ENCODE measurements at regions not wholly inside any gene's neighbourhood (a gene's known extent, or its start where the extent isn't known, plus 50 kb on each side); places are given as distances from the start of the nearest gene placed in this dataset.

DNA sequence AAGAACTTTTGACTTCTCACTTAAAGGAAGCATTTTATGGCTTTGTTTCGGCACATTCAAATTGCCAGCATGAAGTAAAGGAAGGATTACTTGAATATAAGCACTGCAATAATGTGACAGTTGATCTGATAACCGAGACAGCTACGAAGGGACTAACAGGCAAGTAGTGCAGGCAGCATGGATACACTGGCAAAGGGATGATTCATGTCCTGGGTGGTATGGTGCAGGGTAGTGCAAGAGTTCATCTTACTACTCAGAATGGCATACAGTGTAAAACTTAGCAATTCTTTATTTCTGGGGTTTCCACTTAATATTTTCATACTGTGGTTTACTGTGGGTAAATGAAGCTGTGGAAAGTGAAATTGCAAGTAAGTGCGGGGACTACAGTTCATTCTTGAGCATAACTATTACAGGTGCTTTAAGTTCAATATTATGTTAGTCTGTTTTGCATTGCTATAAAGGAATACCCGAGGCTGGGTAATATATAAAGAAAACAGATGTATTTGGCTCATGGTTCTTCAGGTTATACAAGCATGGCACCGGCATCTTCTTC, 611.8 kb downstream of the SPOCK3 start:
- DNase-seq: no peak

DNA sequence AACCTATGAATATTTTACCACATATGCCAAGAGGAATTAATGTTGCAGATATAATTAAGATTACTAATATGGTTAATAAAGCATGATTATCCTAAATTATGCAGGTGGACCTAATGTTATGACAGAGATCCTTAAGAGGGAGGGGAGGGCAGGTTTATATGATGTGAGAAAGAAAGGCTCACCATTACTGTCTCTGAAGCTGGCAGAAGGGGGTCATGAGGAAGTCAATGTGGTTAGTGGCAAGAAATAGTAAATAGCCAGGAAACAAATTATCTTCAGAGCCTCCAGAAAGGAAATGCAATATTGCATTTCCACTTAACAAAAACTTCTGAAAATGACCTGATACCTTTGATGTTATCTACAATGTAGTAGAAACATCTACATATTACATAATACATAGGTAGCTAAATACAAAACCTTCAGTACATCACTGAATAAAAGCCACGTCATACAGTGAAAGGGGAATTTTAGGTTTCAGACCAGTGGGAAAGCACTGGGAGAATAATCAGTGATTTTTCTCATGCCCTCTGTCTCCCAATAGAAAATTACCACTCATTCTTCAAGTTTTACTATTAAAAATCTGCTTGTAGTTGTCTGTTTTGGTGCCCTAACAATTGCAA, 609.2 kb downstream of the SPOCK3 start:
- no peak for DNase-seq

DNA sequence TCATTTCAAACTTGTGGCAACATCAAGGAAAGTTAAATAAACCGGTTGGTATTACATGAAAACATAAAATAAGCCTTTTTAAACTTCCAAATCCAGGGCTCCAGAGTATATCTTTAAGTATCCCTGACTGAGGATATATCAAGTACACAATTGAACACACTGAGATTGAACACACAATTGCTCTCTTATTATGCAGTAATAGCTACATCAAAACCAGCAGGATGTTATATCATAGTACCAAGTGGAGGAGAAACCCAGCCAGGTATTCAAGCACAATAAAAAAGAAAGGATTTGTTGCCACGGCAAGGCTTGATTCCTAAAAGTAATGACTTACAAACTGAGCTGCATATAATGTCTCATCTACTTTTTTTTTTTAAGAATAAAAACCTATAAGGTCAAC, 605.8 kb downstream of the SPOCK3 start:
- DNase-seq: no peak

- no peak for DNase-seq
These were observed 598.9 kb downstream of the SPOCK3 start for GRCh38 chr4:166635367-166635766.

- DNase-seq: no peak
These were observed 596.5 kb downstream of the SPOCK3 start for GRCh38 chr4:166637816-166638215.

GRCh38 chr4:166655231-166655630, 579.1 kb downstream of the SPOCK3 start:
- no peak for DNase-seq

DNA sequence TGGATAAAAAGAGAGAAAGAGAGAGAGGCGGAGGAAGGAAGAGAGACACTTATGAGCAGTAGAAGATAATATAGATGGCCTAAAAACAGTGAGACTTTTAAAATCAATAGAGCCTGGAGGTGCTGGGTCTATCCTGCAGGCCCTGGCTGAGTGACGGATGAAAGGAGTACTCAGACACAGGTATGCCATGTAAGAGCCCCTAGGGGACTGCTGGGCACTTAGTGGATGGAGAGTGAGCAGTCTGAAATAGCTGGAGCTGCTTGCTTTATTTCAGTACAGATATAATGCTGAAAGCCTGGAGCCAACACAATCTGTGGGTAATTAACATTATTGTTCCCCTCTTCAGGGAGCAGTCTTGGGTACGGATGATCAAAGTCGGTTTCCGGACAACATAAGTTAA, 578.6 kb downstream of the SPOCK3 start:
- DNase-seq: no peak

DNA sequence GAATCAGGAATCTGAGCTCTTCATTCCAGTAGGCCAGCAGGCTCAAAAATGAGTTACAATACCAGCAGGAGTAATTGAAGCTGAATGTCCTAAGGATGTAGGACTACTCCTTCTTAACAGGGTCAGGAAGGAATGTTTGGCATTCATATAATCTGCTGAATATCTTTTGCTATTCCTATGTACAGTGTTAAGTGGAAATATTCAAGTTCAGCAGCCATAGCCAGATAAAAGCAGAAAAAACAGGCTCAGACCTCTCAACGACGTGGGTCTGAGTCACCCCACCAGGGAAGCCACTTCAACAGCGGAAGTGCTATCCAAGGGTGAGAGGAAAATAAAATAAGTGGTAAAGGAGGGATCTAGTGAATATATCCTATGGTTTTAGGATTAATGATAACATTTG, 577.0 kb downstream of the SPOCK3 start:
- DNase-seq: no peak

DNA sequence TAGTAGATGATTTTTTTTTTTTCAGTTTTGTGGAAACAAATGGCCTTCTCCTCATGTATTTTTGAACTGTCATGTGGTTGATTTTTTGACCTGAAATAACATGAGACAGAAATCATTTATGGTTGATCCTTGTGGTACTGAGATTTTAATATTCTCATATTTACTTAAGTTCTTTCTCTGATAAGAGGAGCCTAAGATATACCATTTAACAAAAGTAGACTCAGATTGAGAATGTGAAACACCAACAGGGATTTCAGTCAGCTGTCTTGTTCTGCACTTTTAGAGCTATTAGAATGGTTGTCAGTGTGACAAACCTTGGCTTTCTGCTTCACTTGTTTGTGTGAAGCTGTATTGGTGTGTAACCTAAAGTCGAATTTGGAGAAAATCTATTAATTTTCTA, 575.7 kb downstream of the SPOCK3 start:
- DNase-seq: no peak

DNA sequence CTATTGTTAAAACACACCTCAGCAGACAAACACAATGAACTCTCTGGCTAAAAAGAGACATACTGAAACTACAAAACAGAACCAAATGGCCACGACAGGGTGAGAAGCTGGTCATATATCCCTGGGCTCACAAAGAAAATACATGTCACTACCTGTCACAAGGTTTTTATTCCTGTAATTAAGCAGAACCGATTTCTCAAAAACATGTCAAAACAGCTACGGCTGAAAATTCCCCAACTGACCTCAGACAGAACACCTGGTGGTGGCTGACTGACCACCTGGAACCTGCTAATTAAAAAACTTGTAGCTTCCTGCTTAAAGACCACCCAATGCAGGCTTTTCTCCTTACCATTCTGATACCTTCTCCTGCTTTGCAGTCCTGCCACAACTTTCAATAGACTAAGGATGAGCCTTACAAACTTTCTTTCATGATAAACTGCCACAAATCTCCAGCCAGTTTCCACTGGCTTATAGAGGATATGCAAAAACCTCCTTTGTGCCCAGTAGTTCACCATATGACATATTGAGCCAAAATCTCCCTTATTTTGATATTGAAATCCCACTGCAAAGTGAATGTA, 571.9 kb downstream of the SPOCK3 start:
- DNase-seq: no peak

GRCh38 chr4:166670341-166670740, 564.0 kb downstream of the SPOCK3 start:
- DNase-seq: no peak

- DNase-seq: no peak
These were observed 560.4 kb downstream of the SPOCK3 start for GRCh38 chr4:166673911-166674310.

DNA sequence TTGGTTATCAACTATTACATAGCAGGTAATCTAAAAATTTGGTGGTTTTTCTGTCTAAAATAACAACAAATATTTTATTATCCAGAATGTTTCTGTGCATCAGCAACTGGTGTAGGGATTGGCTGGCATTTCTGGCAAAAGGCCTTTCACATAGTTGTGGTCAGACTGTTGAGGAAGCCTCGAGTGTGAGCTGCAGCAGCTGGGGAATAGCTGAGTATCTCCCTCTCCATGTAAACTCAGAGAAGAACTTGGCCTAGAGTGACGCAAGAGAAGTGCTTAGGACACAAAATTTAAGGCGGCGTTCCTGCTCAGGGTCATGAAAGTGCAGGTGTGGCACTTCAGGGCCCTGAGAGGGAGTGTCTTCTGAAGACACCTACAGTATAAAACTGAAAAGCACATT, 558.9 kb downstream of the SPOCK3 start:
- no peak for DNase-seq

- DNase-seq: no peak
These were observed 553.5 kb downstream of the SPOCK3 start for GRCh38 chr4:166680796-166681195.

DNA sequence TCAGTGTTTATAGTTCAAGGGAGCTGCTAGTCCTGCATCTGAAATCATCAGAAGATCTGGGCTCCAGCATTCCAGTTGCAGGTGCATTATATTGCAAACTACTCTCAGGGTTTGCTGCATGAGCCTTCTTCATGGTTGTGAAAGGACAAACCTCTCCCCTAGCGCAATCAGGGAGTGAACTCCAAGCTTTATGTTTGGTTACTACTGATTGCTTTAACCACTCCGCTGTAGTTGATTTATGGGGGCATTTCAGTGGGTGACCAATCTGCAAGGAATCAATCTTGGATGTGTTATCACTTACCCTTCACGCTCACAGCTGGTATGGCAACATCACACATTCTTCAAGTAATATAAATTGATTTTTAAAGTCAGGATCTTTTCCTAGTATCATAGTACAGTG, 552.1 kb downstream of the SPOCK3 start:
- DNase-seq: no peak

All from hypothalamus (tissue), 51 donors.